Frontal cortex (tissue), 3 donors: ENCODE measurements at regions not wholly inside any gene's neighbourhood (a gene's known extent, or its start where the extent isn't known, plus 50 kb on each side); places are given as distances from the start of the nearest gene placed in this dataset.

ENCODE experiments used
- DNase-seq, 2 donors: peaks; one replicate each; pipeline ENCODE4 v3.0.0; 2012; ENCODE audit warnings: low spot score in 2 of 2
- FAIRE-seq: peaks from 2 replicates; lab custom pipeline; 2012; peaks lifted over from hg19 to GRCh38; lab: Jason Lieb, UNC
- donor health status: control.
- donor health status: control.
- donor health status: control.

GRCh38 chr20:58008413-58008812 lies 220.0 kb downstream of the ANKRD60 start:
- DNase-seq = no peak
- no peak for FAIRE-seq

- FAIRE-seq (no peak), DNase-seq (no peak)
Measured at GRCh38 chr20:58007947-58008346, 220.5 kb downstream of the ANKRD60 start.

- DNase-seq (no peak), FAIRE-seq (no peak)
Measured at GRCh38 chr20:58006346-58007316, 221.8 kb downstream of the ANKRD60 start.

- FAIRE-seq = no peak
- no peak for DNase-seq
Measured at GRCh38 chr20:58005581-58006345, 222.7 kb downstream of the ANKRD60 start.

- FAIRE-seq (no peak), DNase-seq (no peak)
Measured at GRCh38 chr20:58004900-58005299, 223.6 kb downstream of the ANKRD60 start.

- DNase-seq = no peak
- FAIRE-seq = no peak
Measured at GRCh38 chr20:58004146-58004545, 224.3 kb downstream of the ANKRD60 start.

GRCh38 chr20:58003525-58003924 lies 224.9 kb downstream of the ANKRD60 start:
- no peak for FAIRE-seq
- DNase-seq = no peak

GRCh38 chr20:58002901-58003300 lies 225.6 kb downstream of the ANKRD60 start:
- DNase-seq (no peak), FAIRE-seq (no peak)

GRCh38 chr20:58001946-58002345 lies 226.5 kb downstream of the ANKRD60 start:
- DNase-seq (no peak), FAIRE-seq (no peak)

GRCh38 chr20:58001381-58001780 lies 227.1 kb downstream of the ANKRD60 start:
- FAIRE-seq (no peak), DNase-seq (no peak)

GRCh38 chr20:58000861-58001260 lies 227.6 kb downstream of the ANKRD60 start:
- FAIRE-seq = no peak
- no peak for DNase-seq

GRCh38 chr20:57999465-58000111 lies 228.9 kb downstream of the ANKRD60 start:
- FAIRE-seq (no peak), DNase-seq (peak; percentile 15 to 58)

GRCh38 chr20:57998981-57999464 lies 229.4 kb downstream of the ANKRD60 start:
- DNase-seq = no peak
- no peak for FAIRE-seq

GRCh38 chr20:57998276-57998675 lies 230.2 kb downstream of the ANKRD60 start:
- FAIRE-seq = no peak
- DNase-seq = no peak

GRCh38 chr20:57996936-57997890 lies 231.2 kb downstream of the ANKRD60 start:
- DNase-seq = no peak
- no peak for FAIRE-seq

- DNase-seq (no peak), FAIRE-seq (no peak)
Measured at GRCh38 chr20:57996465-57996864, 232.0 kb downstream of the ANKRD60 start.

GRCh38 chr20:57995381-57995977 lies 233.0 kb downstream of the ANKRD60 start:
- FAIRE-seq = no peak
- no peak for DNase-seq

GRCh38 chr20:57993716-57994431 lies 234.6 kb downstream of the ANKRD60 start:
- FAIRE-seq (no peak), DNase-seq (no peak)
